Breast epithelium (tissue), 3 donors: ENCODE measurements at regions not wholly inside any gene's neighbourhood (a gene's known extent, or its start where the extent isn't known, plus 50 kb on each side); places are given as distances from the start of the nearest gene placed in this dataset.

Experiments
- CTCF ChIP-seq, 3 donors: fragments of 450-650 bp; IDR thresholded peaks; one replicate each; pipeline ENCODE4 v1.5.1; 2016 to 2017; ENCODE audit warnings: antibody characterized with exemption in 3 of 3, mild to moderate bottlenecking in 3 of 3, moderate library complexity in 3 of 3
- POLR2A ChIP-seq: fragments of 450-650 bp; IDR thresholded peaks from one replicate; pipeline ENCODE4 v1.6.1; 2016; ENCODE audit warnings: antibody characterized with exemption, mild to moderate bottlenecking, moderate library complexity
- POLR2AphosphoS5 ChIP-seq, 3 donors: sonication (generic); formaldehyde crosslinking; IDR thresholded peaks; one replicate each; pipeline ENCODE4 v1.6.1; 2017; ENCODE audit warnings: antibody characterized with exemption in 3 of 3

GRCh38 chr1:87644033-87644578 is 315.4 kb downstream of the LMO4 start:
- TF ChIP-seq CTCF (IDR thresholded peaks at IDR 0.05) (no peak), POLR2A (no peak), POLR2AphosphoS5 (IDR thresholded peaks at IDR 0.05) (no peak)
